ENCODE measurements at regions not wholly inside any gene's neighbourhood (a gene's known extent, or its start where the extent isn't known, plus 50 kb on each side); places are given as distances from the start of the nearest gene placed in this dataset.

GRCh38 chr18:78766651-78767533 is 212.7 kb upstream of the SALL3 start:
- Histone ChIP-seq H3K27ac (no peak overlapping the region), H3K4me3 (no peak overlapping the region), H3K36me3 (no peaks in the 10 kb centered on the region), H3K9me3 (no peaks in the 10 kb centered on the region), H3K27me3 (peaks cover 0 to 30% of the 10 kb centered on the region in 2 donors), H3K4me1 (no peaks in the 10 kb centered on the region)
- DNase-seq: peak in 1 of 2 donors; percentile 44
- intact Hi-C loops (cut with DNase I; ENCODE audit: low total_unique reads): no loop called here
- no peak for TF ChIP-seq CTCF (IDR thresholded peaks at IDR 0.05)

GRCh38 chr18:78767648-78768071 is 212.0 kb upstream of the SALL3 start:
- peaks cover 0 to 30% of the 10 kb centered on the region in 2 donors for H3K27me3 ChIP-seq
- no peak overlapping the region for H3K4me3 ChIP-seq
- no peak overlapping the region for H3K27ac ChIP-seq
- no peaks in the 10 kb centered on the region for H3K9me3 ChIP-seq
- H3K36me3 ChIP-seq: no peaks in the 10 kb centered on the region
- intact Hi-C loops (cut with DNase I; ENCODE audit: low total_unique reads): no loop called here
- H3K4me1 ChIP-seq: no peaks in the 10 kb centered on the region
- TF ChIP-seq CTCF (IDR thresholded peaks at IDR 0.05): no peak
- no peak for DNase-seq

- no peak for DNase-seq
- Histone ChIP-seq H3K4me1 (no peaks in the 10 kb centered on the region), H3K27ac (no peak overlapping the region), H3K4me3 (no peak overlapping the region), H3K27me3 (peaks cover 0 to 32% of the 10 kb centered on the region in 2 donors), H3K9me3 (no peaks in the 10 kb centered on the region), H3K36me3 (no peaks in the 10 kb centered on the region)
- TF ChIP-seq CTCF (IDR thresholded peaks at IDR 0.05): no peak
- intact Hi-C loops (cut with DNase I; ENCODE audit: low total_unique reads): no loop called here
These were observed 211.4 kb upstream of the SALL3 start for GRCh38 chr18:78768221-78768620.

- intact Hi-C loops (cut with DNase I; ENCODE audit: low total_unique reads): no loop called here
- DNase-seq: no peak
- no peaks in the 10 kb centered on the region for H3K9me3 ChIP-seq
- no peaks in the 10 kb centered on the region for H3K36me3 ChIP-seq
- H3K4me1 ChIP-seq: no peaks in the 10 kb centered on the region
- no peak overlapping the region for H3K4me3 ChIP-seq
- TF ChIP-seq CTCF (IDR thresholded peaks at IDR 0.05): no peak
- H3K27me3 ChIP-seq: peaks cover 0 to 35% of the 10 kb centered on the region in 2 donors
- H3K27ac ChIP-seq: no peak overlapping the region
These were observed 210.7 kb upstream of the SALL3 start for GRCh38 chr18:78768656-78769501.

GRCh38 chr18:78769502-78770105 is 210.0 kb upstream of the SALL3 start:
- no peak for DNase-seq
- no peak for TF ChIP-seq CTCF (IDR thresholded peaks at IDR 0.05)
- H3K27ac ChIP-seq: no peak overlapping the region
- intact Hi-C loops (cut with DNase I; ENCODE audit: low total_unique reads): no loop called here
- H3K27me3 ChIP-seq: peaks cover 0 to 35% of the 10 kb centered on the region in 2 donors
- no peaks in the 10 kb centered on the region for H3K36me3 ChIP-seq
- no peaks in the 10 kb centered on the region for H3K4me1 ChIP-seq
- no peaks in the 10 kb centered on the region for H3K9me3 ChIP-seq
- no peak overlapping the region for H3K4me3 ChIP-seq
